RWPE1 (cell line): ENCODE measurements at regions not wholly inside any gene's neighbourhood (a gene's known extent, or its start where the extent isn't known, plus 50 kb on each side); places are given as distances from the start of the nearest gene placed in this dataset.

Experiments
- CTCF ChIA-PET: fragments of 350-600 bp; sonication (Branson Sonifier 250); formaldehyde crosslinking; extraction: SDS; loops from one replicate; lab custom pipeline; 2021; lab: Yijun Ruan, JAX
- POLR2A ChIA-PET: fragments of 400-600 bp; formaldehyde crosslinking; extraction: SDS; loops from one replicate; lab custom pipeline; 2020; ENCODE audit warnings: antibody characterized with exemption; ENCODE audit not compliant: low non-redundant PET; lab: Yijun Ruan, JAX
- DNase-seq: peaks from one replicate; pipeline ENCODE4 v3.0.0; 2012; ENCODE audit warnings: low spot score
- H3K27ac ChIP-seq: fragments of 450-650 bp; 2 replicates; pipeline ENCODE4 v1.5.1; 2017
- CTCF ChIP-seq: fragments of 450-650 bp; conservative IDR thresholded peaks from 2 replicates; pipeline ENCODE4 v1.5.1; 2017; ENCODE audit warnings: low read depth, mild to moderate bottlenecking

- CTCF ChIA-PET = no interaction called here
Observed at GRCh38 chr6:164258421-164258820, 843.9 kb downstream of the QKI start.

GRCh38 chr6:164252948-164253347, 838.4 kb downstream of the QKI start:
- TF ChIP-seq CTCF = no peak
- ChIA-PET POLR2A (no interaction called here), CTCF (no interaction called here)
- no peak overlapping the region for H3K27ac ChIP-seq
- DNase-seq = no peak

More at GRCh38 chr6:164258421-164258820, 843.9 kb downstream of the QKI start:
- POLR2A ChIA-PET = no interaction called here
- DNase-seq = no peak
- TF ChIP-seq CTCF = no peak
- H3K27ac ChIP-seq = no peak overlapping the region

- no peak for TF ChIP-seq CTCF
- POLR2A ChIA-PET = no interaction called here
- no peak for DNase-seq
- no peak overlapping the region for H3K27ac ChIP-seq
- CTCF ChIA-PET = no interaction called here
Observed at GRCh38 chr6:164252291-164252690, 837.8 kb downstream of the QKI start.

- no peak overlapping the region for H3K27ac ChIP-seq
- no peak for TF ChIP-seq CTCF
- POLR2A ChIA-PET = no interaction called here
- no peak for DNase-seq
- CTCF ChIA-PET = no interaction called here
Observed at GRCh38 chr6:164247106-164247505, 832.6 kb downstream of the QKI start.

GRCh38 chr6:164246082-164246481, 831.6 kb downstream of the QKI start:
- POLR2A ChIA-PET = no interaction called here
- CTCF ChIA-PET = interaction anchor here (0.5 kb wide), 1 partner anchor 121 kb away, joined by 3 read pairs; no protein-coding TSS in a partner anchor
- H3K27ac ChIP-seq = no peak overlapping the region
- no peak for TF ChIP-seq CTCF
- no peak for DNase-seq

GRCh38 chr6:164243949-164244348, 829.4 kb downstream of the QKI start:
- ChIA-PET POLR2A (no interaction called here), CTCF (no interaction called here)
- no peak for TF ChIP-seq CTCF
- no peak overlapping the region for H3K27ac ChIP-seq
- no peak for DNase-seq
